ENCODE measurements at regions not wholly inside any gene's neighbourhood (a gene's known extent, or its start where the extent isn't known, plus 50 kb on each side); places are given as distances from the start of the nearest gene placed in this dataset.
A peak's percentile ranks its signal among the peaks of the same experiment; 100 is the strongest.
"Not testable (repeated sequence)": the region's sequence is repeated elsewhere in the genome, so short reads cannot be mapped to it uniquely, and the experiment has no call there.

- no peak for DNase-seq
Measured at GRCh38 chr4:117135634-117136354, 50.4 kb upstream of the TRAM1L1 start.

GRCh38 chr4:117137145-117137544, 51.8 kb upstream of the TRAM1L1 start:
- no peak for DNase-seq

GRCh38 chr4:117138732-117139131, 53.4 kb upstream of the TRAM1L1 start:
- not testable (repeated sequence) for DNase-seq

- no peak for DNase-seq
Measured at GRCh38 chr4:117154251-117154650, 68.9 kb upstream of the TRAM1L1 start.

- no peak for DNase-seq
Measured at GRCh38 chr4:117156806-117157205, 71.4 kb upstream of the TRAM1L1 start.

GRCh38 chr4:117157360-117157759, 72.0 kb upstream of the TRAM1L1 start:
- DNase-seq, result no peak

GRCh38 chr4:117162976-117163375, 77.6 kb upstream of the TRAM1L1 start:
- no peak for DNase-seq

- no peak for DNase-seq
Measured at GRCh38 chr4:117164338-117164737, 79.0 kb upstream of the TRAM1L1 start.

- DNase-seq, result not testable (repeated sequence)
Measured at GRCh38 chr4:117175369-117175768, 90.0 kb upstream of the TRAM1L1 start.

GRCh38 chr4:117203231-117203630, 117.9 kb upstream of the TRAM1L1 start:
- no peak for DNase-seq

- DNase-seq, result no peak
Measured at GRCh38 chr4:117210551-117210950, 125.2 kb upstream of the TRAM1L1 start.

GRCh38 chr4:117224256-117224655, 138.9 kb upstream of the TRAM1L1 start:
- DNase-seq, result peak; percentile 3

GRCh38 chr4:117225471-117225870, 140.1 kb upstream of the TRAM1L1 start:
- no peak for DNase-seq

- no peak for DNase-seq
Measured at GRCh38 chr4:117227925-117228324, 142.5 kb upstream of the TRAM1L1 start.

GRCh38 chr4:117239434-117239833, 154.1 kb upstream of the TRAM1L1 start:
- no peak for DNase-seq

- DNase-seq, result no peak
Measured at GRCh38 chr4:117249333-117249732, 164.0 kb upstream of the TRAM1L1 start.

GRCh38 chr4:117264072-117264471, 178.7 kb upstream of the TRAM1L1 start:
- no peak for DNase-seq

- no peak for DNase-seq
Measured at GRCh38 chr4:117267317-117267716, 181.9 kb upstream of the TRAM1L1 start.

- no peak for DNase-seq
Measured at GRCh38 chr4:117284736-117285135, 199.4 kb upstream of the TRAM1L1 start.

GRCh38 chr4:117293784-117294183, 208.4 kb upstream of the TRAM1L1 start:
- DNase-seq, result no peak

- no peak for DNase-seq
Measured at GRCh38 chr4:117302226-117302625, 216.8 kb upstream of the TRAM1L1 start.

- no peak for DNase-seq
Measured at GRCh38 chr4:117311215-117311614, 225.8 kb upstream of the TRAM1L1 start.

GRCh38 chr4:117311989-117312388, 226.6 kb upstream of the TRAM1L1 start:
- no peak for DNase-seq

- no peak for DNase-seq
Measured at GRCh38 chr4:117324851-117325491, 239.6 kb upstream of the TRAM1L1 start.

Measured in tongue (tissue), 1 donor.